NB4 (cell line): ENCODE measurements at regions not wholly inside any gene's neighbourhood (a gene's known extent, or its start where the extent isn't known, plus 50 kb on each side); places are given as distances from the start of the nearest gene placed in this dataset.

Source experiments
- CTCF ChIP-seq: IDR thresholded peaks from one replicate; pipeline ENCODE4 v1.5.1; 2012; ENCODE audit warnings: low read depth, low read length
- MAX ChIP-seq: IDR thresholded peaks from 2 replicates; pipeline ENCODE4 v1.6.1; 2011; ENCODE audit warnings: low read depth, low read length
- POLR2A ChIP-seq: IDR thresholded peaks from 2 replicates; pipeline ENCODE4 v1.6.1; 2011; ENCODE audit warnings: mild to moderate bottlenecking; ENCODE audit not compliant: insufficient read length; ENCODE audit errors: extremely low read depth

- TF ChIP-seq CTCF (no peak), MAX (no peak), POLR2A (no peak)
These were observed 296.3 kb upstream of the JAG1 start for GRCh38 chr20:10970109-10970508.
